ENCODE measurements at regions not wholly inside any gene's neighbourhood (a gene's known extent, or its start where the extent isn't known, plus 50 kb on each side); places are given as distances from the start of the nearest gene placed in this dataset.

GRCh38 chr5:92086059-92086811 is 703.1 kb upstream of the ARRDC3 start:
- WGBS (ENCODE audit: insufficient coverage) = 85% methylated on average over 8 of the region's 8 CpGs
- Mint-ChIP-seq H3K9me3 (peaks cover 7 to 11% of the 10 kb centered on the region in 2 donors), H3K4me3 (no peak overlapping the region), H3K27me3 (ENCODE audit: low read depth in 2 of 2) (no peaks in the 10 kb centered on the region), H3K36me3 (no peaks in the 10 kb centered on the region), H3K27ac (no peak overlapping the region), H3K4me1 (no peaks in the 10 kb centered on the region)
- Histone ChIP-seq H3K4me1 (ENCODE audit: control insufficient read depth, insufficient read depth, low read length) (no peaks in the 10 kb centered on the region), H3K27ac (ENCODE audit: low read length) (no peak overlapping the region), H3K27me3 (ENCODE audit: control insufficient read depth, insufficient read depth, low read length) (no peaks in the 10 kb centered on the region), H3K9me3 (ENCODE audit: control insufficient read depth, insufficient read depth, low read length) (no peaks in the 10 kb centered on the region), H3K4me3 (ENCODE audit: low read length) (no peak overlapping the region), H3K36me3 (ENCODE audit: control insufficient read depth, insufficient read depth, low read length) (no peaks in the 10 kb centered on the region)
- ATAC-seq (no peak), DNase-seq (no peak)
- no peak for TF ChIP-seq CTCF (IDR thresholded peaks at IDR 0.05)
- intact Hi-C loops (cut with micrococcal nuclease) = no loop called here

DNA sequence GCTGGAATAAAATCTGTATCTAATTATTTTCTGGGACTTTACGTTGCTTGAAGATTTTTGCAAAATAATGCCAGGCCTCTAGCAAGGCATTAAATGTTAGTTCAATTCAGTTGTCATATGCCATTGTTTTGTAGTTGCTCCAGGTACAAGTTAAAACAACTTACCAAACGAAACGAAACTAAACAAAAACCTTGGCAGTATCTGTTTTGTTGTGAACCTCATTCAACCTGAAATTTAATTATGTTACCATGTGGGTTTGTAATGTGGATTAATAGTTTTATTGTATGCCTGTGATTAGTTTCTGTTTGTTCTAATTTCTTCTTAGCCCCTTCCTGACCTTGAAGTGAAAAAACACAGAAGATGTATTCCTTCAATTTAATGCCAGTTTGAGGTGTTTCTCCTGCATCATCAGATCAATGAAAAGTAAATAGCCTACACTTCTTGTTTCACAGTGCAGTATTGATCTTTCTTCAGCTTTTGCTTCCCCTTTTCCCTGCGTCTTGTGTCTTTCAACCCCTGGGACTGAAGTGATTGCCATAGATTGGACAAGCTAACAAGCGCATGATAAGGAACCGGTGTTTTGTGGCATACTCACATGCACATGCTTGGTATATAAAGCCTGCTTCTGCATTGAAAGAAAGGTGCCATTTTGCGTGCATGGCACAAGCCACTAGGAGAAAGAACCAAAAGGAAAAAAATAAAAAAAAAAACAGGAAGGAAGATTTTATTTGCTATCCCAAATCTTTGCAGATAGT is 699.0 kb upstream of the ARRDC3 start:
- Mint-ChIP-seq H3K27me3 (ENCODE audit: low read depth in 2 of 2) (no peaks in the 10 kb centered on the region), H3K27ac (no peak overlapping the region), H3K9me3 (peaks cover 5 to 7% of the 10 kb centered on the region in 2 donors), H3K4me3 (no peak overlapping the region), H3K4me1 (no peaks in the 10 kb centered on the region), H3K36me3 (no peaks in the 10 kb centered on the region)
- no peaks in the 10 kb centered on the region for H3K27me3 ChIP-seq (ENCODE audit: control insufficient read depth, insufficient read depth, low read length)
- H3K4me3 ChIP-seq (ENCODE audit: low read length) = no peak overlapping the region
- H3K4me1 ChIP-seq (ENCODE audit: control insufficient read depth, insufficient read depth, low read length) = no peaks in the 10 kb centered on the region
- ATAC-seq (no peak), DNase-seq (no peak)
- intact Hi-C loops (cut with micrococcal nuclease) = no loop called here
- no peak overlapping the region for H3K27ac ChIP-seq (ENCODE audit: low read length)
- no peaks in the 10 kb centered on the region for H3K9me3 ChIP-seq (ENCODE audit: control insufficient read depth, insufficient read depth, low read length)
- no peak for TF ChIP-seq CTCF (IDR thresholded peaks at IDR 0.05)
- WGBS (ENCODE audit: insufficient coverage) = 92% methylated on average over 7 of the region's 7 CpGs
- H3K36me3 ChIP-seq (ENCODE audit: control insufficient read depth, insufficient read depth, low read length) = no peaks in the 10 kb centered on the region

DNA sequence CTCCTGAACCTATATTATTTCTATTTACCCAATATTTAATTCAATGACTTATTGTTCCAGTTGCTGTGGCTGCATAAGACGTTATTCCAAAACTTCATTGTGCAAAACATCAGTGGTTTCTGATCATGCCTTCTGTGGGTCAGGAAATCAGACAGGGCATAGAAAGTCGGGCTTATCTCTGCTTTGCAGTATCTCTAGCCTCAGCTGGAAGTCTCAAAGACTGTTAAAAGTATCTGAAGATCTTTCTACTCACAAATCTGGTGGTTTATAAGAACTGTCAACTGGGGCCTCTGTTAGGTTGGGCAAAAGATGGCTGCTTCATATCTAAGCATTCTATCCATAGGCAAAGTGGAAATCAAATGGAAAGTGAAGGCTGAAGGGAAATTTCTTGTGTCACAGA is 687.7 kb upstream of the ARRDC3 start:
- H3K27ac ChIP-seq (ENCODE audit: low read length) = no peak overlapping the region
- H3K4me3 ChIP-seq (ENCODE audit: low read length) = no peak overlapping the region
- no peaks in the 10 kb centered on the region for H3K4me1 ChIP-seq (ENCODE audit: control insufficient read depth, insufficient read depth, low read length)
- peaks cover 11% of the 10 kb centered on the region for H3K9me3 ChIP-seq (ENCODE audit: control insufficient read depth, insufficient read depth, low read length)
- Mint-ChIP-seq H3K9me3 (peaks cover 5 to 6% of the 10 kb centered on the region in 2 donors), H3K27ac (no peak overlapping the region), H3K4me1 (no peaks in the 10 kb centered on the region), H3K27me3 (ENCODE audit: low read depth in 2 of 2) (no peaks in the 10 kb centered on the region), H3K4me3 (no peak overlapping the region), H3K36me3 (no peaks in the 10 kb centered on the region)
- intact Hi-C loops (cut with micrococcal nuclease) = no loop called here
- no peak for ATAC-seq
- TF ChIP-seq CTCF (IDR thresholded peaks at IDR 0.05) = no peak
- no peaks in the 10 kb centered on the region for H3K36me3 ChIP-seq (ENCODE audit: control insufficient read depth, insufficient read depth, low read length)
- WGBS (ENCODE audit: insufficient coverage) = 2% methylated on average over 2 of the region's 2 CpGs
- DNase-seq = no peak
- H3K27me3 ChIP-seq (ENCODE audit: control insufficient read depth, insufficient read depth, low read length) = no peaks in the 10 kb centered on the region
